H1 (cell line): ENCODE measurements at regions not wholly inside any gene's neighbourhood (a gene's known extent, or its start where the extent isn't known, plus 50 kb on each side); places are given as distances from the start of the nearest gene placed in this dataset.

ENCODE experiments used
- CTCF ChIA-PET: fragments of 300-600 bp; sonication (Branson Sonifier 250); formaldehyde crosslinking; loops from one replicate; lab custom pipeline; 2021; ENCODE audit not compliant: partially characterized antibody; lab: Charles Lee
- POLR2A ChIA-PET: fragments of 300-600 bp; sonication (Branson Sonifier 250); formaldehyde crosslinking; loops from one replicate; lab custom pipeline; 2021; ENCODE audit warnings: inconsistent platforms; ENCODE audit not compliant: partially characterized antibody; lab: Charles Lee
- DNase-seq, 2 experiments: peaks; one replicate each; pipeline versions ENCODE4 v3.0.0 to v3.0.0-alpha.2; 2010 to 2022; ENCODE audit warnings: low spot score in 2 of 2, low read depth in 1 of 2, mixed read lengths in 1 of 2
- FAIRE-seq: peaks from 2 replicates; lab custom pipeline; 2011; peaks lifted over from hg19 to GRCh38; lab: Jason Lieb, UNC
- H2AFZ ChIP-seq: 2 replicates; pipeline ENCODE4 v1.8.1; 2012; ENCODE audit warnings: low read length, inconsistent platforms
- H2AK5ac ChIP-seq: 2 replicates; pipeline ENCODE4 v1.6.1; 2013; ENCODE audit warnings: low read depth, low read length
- H2BK120ac ChIP-seq: replicated peaks from 2 replicates; pipeline ENCODE3; 2013; ENCODE audit warnings: low read depth, low read length, inconsistent platforms
- H2BK12ac ChIP-seq: 2 replicates; pipeline ENCODE4 v1.6.1; 2013; ENCODE audit warnings: low read depth, low read length
- H2BK15ac ChIP-seq: 2 replicates; pipeline ENCODE4 v1.6.1; 2013; ENCODE audit warnings: low read length
- H2BK20ac ChIP-seq: 2 replicates; pipeline ENCODE4 v1.6.1; 2013; ENCODE audit warnings: low read length
- H2BK5ac ChIP-seq: 2 replicates; pipeline ENCODE4 v1.6.1; 2013; ENCODE audit warnings: low read depth, low read length
- H3K14ac ChIP-seq: 2 replicates; pipeline ENCODE4 v1.6.1; 2013; ENCODE audit warnings: inconsistent platforms; ENCODE audit not compliant: insufficient read length
- H3K18ac ChIP-seq: 2 replicates; pipeline ENCODE4 v1.6.1; 2013; ENCODE audit warnings: low read length; ENCODE audit errors: extremely low read depth
- H3K23ac ChIP-seq: 2 replicates; pipeline ENCODE4 v1.6.1; 2013; ENCODE audit warnings: inconsistent platforms; ENCODE audit not compliant: insufficient read length
- H3K23me2 ChIP-seq: 2 replicates; pipeline ENCODE4 v1.6.1; 2013; ENCODE audit warnings: low read depth, low read length
- H3K27ac ChIP-seq: 2 replicates; pipeline ENCODE4 v1.6.1; 2011; ENCODE audit warnings: low read depth, low read length, inconsistent platforms
- H3K27me3 ChIP-seq, 4 experiments: replicated peaks in 1 of 4; 1 replicate in 1 of 4; 2 replicates in 3 of 4; pipeline versions ENCODE4 v1.6.1 to v1.8.1; 2011 to 2013; ENCODE audit warnings: low read length in 3 of 4, mild to moderate bottlenecking in 3 of 4, inconsistent platforms in 2 of 4, mixed read lengths in 2 of 4, moderate library complexity in 1 of 4; ENCODE audit not compliant: control insufficient read depth in 3 of 4, insufficient read depth in 3 of 4; ENCODE audit errors: extremely low read depth in 1 of 4
- H3K36me3 ChIP-seq, 4 experiments: 2 replicates each; pipeline versions ENCODE4 v1.6.1 to v1.8.1; 2011 to 2013; ENCODE audit warnings: mild to moderate bottlenecking in 4 of 4, low read length in 3 of 4, moderate library complexity in 2 of 4, control low read depth in 1 of 4, inconsistent platforms in 1 of 4; ENCODE audit not compliant: insufficient read depth in 4 of 4, control insufficient read depth in 2 of 4
- H3K4ac ChIP-seq: replicated peaks from 2 replicates; pipeline ENCODE3; 2013; ENCODE audit warnings: low read length, low read depth, mixed read lengths, inconsistent platforms; ENCODE audit not compliant: insufficient read length
- H3K4me1 ChIP-seq, 4 experiments: replicated peaks in 1 of 4; 1 replicate in 1 of 4; 2 replicates in 3 of 4; pipeline versions ENCODE4 v1.6.1 to v1.8.1; 2011 to 2013; ENCODE audit warnings: low read length in 3 of 4, inconsistent platforms in 2 of 4, mixed read lengths in 1 of 4; ENCODE audit not compliant: insufficient read depth in 4 of 4, control insufficient read depth in 3 of 4
- H3K4me2 ChIP-seq, 2 experiments: 2 replicates each; pipeline versions ENCODE4 v1.6.1 to v1.8.1; 2011 to 2013; ENCODE audit warnings: low read depth in 2 of 2, low read length in 2 of 2, control low read depth in 1 of 2, inconsistent platforms in 1 of 2, mild to moderate bottlenecking in 1 of 2; ENCODE audit not compliant: insufficient read depth in 1 of 2
- H3K4me3 ChIP-seq, 4 experiments: fragments of 200-600, 300-600 bp in 1 of 4; sonication (generic), shearing (Covaris generic), sonication (Bioruptor Twin) in 1 of 4; 2 replicates each; pipeline versions ENCODE4 v1.5.1 to v1.8.1; 2011 to 2016; ENCODE audit warnings: low read length in 4 of 4, low read depth in 3 of 4, control low read depth in 2 of 4, inconsistent platforms in 2 of 4, mild to moderate bottlenecking in 2 of 4, mixed read lengths in 1 of 4, moderate library complexity in 1 of 4; ENCODE audit not compliant: insufficient read depth in 2 of 4; ENCODE audit errors: extremely low read depth in 1 of 4
- H3K56ac ChIP-seq: replicated peaks from 2 replicates; pipeline ENCODE3; 2013; ENCODE audit warnings: low read depth, mild to moderate bottlenecking, mixed read lengths, low read length, inconsistent platforms; ENCODE audit not compliant: insufficient read length
- H3K79me1 ChIP-seq: 2 replicates; pipeline ENCODE4 v1.6.1; 2013; ENCODE audit warnings: low read depth, low read length, control low read depth
- H3K79me2 ChIP-seq, 2 experiments: 2 replicates each; pipeline versions ENCODE4 v1.6.1 to v1.8.1; 2012 to 2013; ENCODE audit warnings: low read length in 2 of 2, mild to moderate bottlenecking in 2 of 2, inconsistent platforms in 1 of 2; ENCODE audit not compliant: insufficient read depth in 2 of 2, control insufficient read depth in 1 of 2
- H3K9ac ChIP-seq, 4 experiments: replicated peaks in 1 of 4; 1 replicate in 1 of 4; 2 replicates in 3 of 4; pipeline versions ENCODE4 v1.6.1 to v1.8.1; 2011 to 2013; ENCODE audit warnings: low read depth in 3 of 4, low read length in 3 of 4, control low read depth in 2 of 4, mild to moderate bottlenecking in 2 of 4, moderate library complexity in 2 of 4, inconsistent platforms in 1 of 4; ENCODE audit errors: extremely low read depth in 1 of 4
- H3K9me3 ChIP-seq, 2 experiments: 2 replicates each; pipeline versions ENCODE4 v1.6.1 to v1.8.1; 2012 to 2013; ENCODE audit warnings: mild to moderate bottlenecking in 2 of 2, moderate library complexity in 2 of 2, control low read depth in 1 of 2, inconsistent platforms in 1 of 2, low read depth in 1 of 2, low read length in 1 of 2, mixed read lengths in 1 of 2; ENCODE audit not compliant: insufficient read depth in 2 of 2
- H4K20me1 ChIP-seq, 2 experiments: replicated peaks in 1 of 2; 2 replicates each; pipeline versions ENCODE3 to v1.8.1; 2011 to 2013; ENCODE audit warnings: inconsistent platforms in 2 of 2, low read length in 2 of 2, mild to moderate bottlenecking in 1 of 2; ENCODE audit not compliant: insufficient read depth in 2 of 2, control insufficient read depth in 1 of 2
- H4K5ac ChIP-seq: 2 replicates; pipeline ENCODE4 v1.6.1; 2013; ENCODE audit warnings: low read length, low read depth, mixed read lengths, inconsistent platforms; ENCODE audit not compliant: insufficient read length
- H4K8ac ChIP-seq: 2 replicates; pipeline ENCODE4 v1.8.0; 2013; ENCODE audit warnings: mild to moderate bottlenecking, moderate library complexity, low read length, inconsistent platforms; ENCODE audit not compliant: insufficient read depth; ENCODE audit errors: extremely low read depth
- H4K91ac ChIP-seq: replicated peaks from 2 replicates; pipeline ENCODE3; 2013; ENCODE audit warnings: low read length, mixed read lengths, inconsistent platforms; ENCODE audit not compliant: insufficient read length
- NANOG ChIP-seq: IDR thresholded peaks from 2 replicates; pipeline ENCODE4 v1.6.1; 2011; ENCODE audit warnings: low read length, low read depth, mild to moderate bottlenecking, inconsistent platforms; ENCODE audit not compliant: insufficient read depth, poor library complexity, severe bottlenecking
- WGBS, 2 experiments: shearing (Covaris generic) in 1 of 2; methylation state at CpG; one replicate each; pipeline versions ENCODE4 v1.1.6 to v1.1.7; 2013 to 2015; ENCODE audit warnings: low lambda C conversion rate in 2 of 2, mixed read lengths in 2 of 2, inconsistent platforms in 1 of 2, low coverage in 1 of 2, missing lambda C conversion rate in 1 of 2; ENCODE audit not compliant: insufficient replicate concordance in 2 of 2, insufficient coverage in 1 of 2, insufficient read length in 1 of 2; ENCODE audit errors: extremely low coverage in 1 of 2, missing lambda C conversion rate in 1 of 2; 5-methylcytosine and 5-hydroxymethylcytosine counted together

GRCh38 chr6:14699803-14700601, 545.9 kb upstream of the JARID2 start:
- CTCF ChIA-PET: interaction anchor here (1.4 kb wide), 1 partner anchor 12 kb away, joined by 5 read pairs; no protein-coding TSS in a partner anchor
- Histone ChIP-seq H3K4me1 (no peaks in the 10 kb centered on the region), H3K14ac (no peak overlapping the region), H4K8ac (no peak overlapping the region), H2BK15ac (no peak overlapping the region), H3K79me2 (no peaks in the 10 kb centered on the region), H4K20me1 (no peaks in the 10 kb centered on the region), H3K27me3 (no peaks in the 10 kb centered on the region), H2BK120ac (no peak overlapping the region), H3K9ac (no peak overlapping the region), H3K27ac (no peak overlapping the region), H2BK5ac (no peak overlapping the region), H3K9me3 (peaks cover 0 to 3% of the 10 kb centered on the region in 2 experiments; a peak in 1 of 4 replicates), H2AFZ (no peak overlapping the region), H3K18ac (no peak overlapping the region), H3K23ac (no peak overlapping the region), H3K4me2 (no peak overlapping the region), H4K91ac (no peak overlapping the region), H2BK12ac (no peak overlapping the region), H4K5ac (no peak overlapping the region), H3K56ac (no peak overlapping the region), H3K4ac (no peak overlapping the region), H3K4me3 (no peak overlapping the region), H2AK5ac (no peak overlapping the region), H3K79me1 (no peaks in the 10 kb centered on the region), H3K23me2 (no peaks in the 10 kb centered on the region), H2BK20ac (no peak overlapping the region), H3K36me3 (no peaks in the 10 kb centered on the region)
- POLR2A ChIA-PET: interaction anchor here (0.7 kb wide), 1 partner anchor 85 kb away, joined by 3 read pairs; no protein-coding TSS in a partner anchor
- DNase-seq: no peak
- 88% methylated on average over 8 of the region's 8 CpGs; no CpG with 5 or more reads in 1 of the 2 experiments for WGBS, 2 experiments
- FAIRE-seq: no peak
- TF ChIP-seq NANOG: no peak
